ENCODE measurements at regions not wholly inside any gene's neighbourhood (a gene's known extent, or its start where the extent isn't known, plus 50 kb on each side); places are given as distances from the start of the nearest gene placed in this dataset.

DNA sequence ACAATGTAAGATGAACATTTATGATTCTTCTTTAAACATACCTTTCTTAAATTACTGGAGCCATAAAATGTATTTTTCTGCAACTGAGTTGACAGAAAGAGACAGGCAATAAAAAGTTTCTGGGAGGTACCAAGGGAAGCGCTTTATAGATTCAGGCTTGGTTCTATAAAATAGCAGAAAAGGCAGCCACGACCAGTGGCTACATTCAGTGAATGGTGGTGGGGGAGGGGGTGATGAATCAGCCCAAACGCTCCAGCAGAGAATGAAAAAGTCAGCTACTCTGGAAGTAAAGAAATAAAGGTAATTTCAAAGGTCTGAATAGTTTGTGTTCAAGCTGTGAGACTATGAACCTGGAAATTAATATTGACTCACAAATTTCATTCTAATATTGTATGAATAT lies 456.1 kb downstream of the KCTD8 start:
- H3K36me3 ChIP-seq (ENCODE audit: insufficient read depth, low read length, poor library complexity, severe bottlenecking): no peaks in the 10 kb centered on the region
- intact Hi-C loops (cut with micrococcal nuclease; ENCODE audit: unreplicated experiment): no loop called here
- H3K9me3 ChIP-seq (ENCODE audit: low read depth, low read length, poor library complexity, severe bottlenecking): peaks cover 14% of the 10 kb centered on the region
- TF ChIP-seq, protein P1, sequence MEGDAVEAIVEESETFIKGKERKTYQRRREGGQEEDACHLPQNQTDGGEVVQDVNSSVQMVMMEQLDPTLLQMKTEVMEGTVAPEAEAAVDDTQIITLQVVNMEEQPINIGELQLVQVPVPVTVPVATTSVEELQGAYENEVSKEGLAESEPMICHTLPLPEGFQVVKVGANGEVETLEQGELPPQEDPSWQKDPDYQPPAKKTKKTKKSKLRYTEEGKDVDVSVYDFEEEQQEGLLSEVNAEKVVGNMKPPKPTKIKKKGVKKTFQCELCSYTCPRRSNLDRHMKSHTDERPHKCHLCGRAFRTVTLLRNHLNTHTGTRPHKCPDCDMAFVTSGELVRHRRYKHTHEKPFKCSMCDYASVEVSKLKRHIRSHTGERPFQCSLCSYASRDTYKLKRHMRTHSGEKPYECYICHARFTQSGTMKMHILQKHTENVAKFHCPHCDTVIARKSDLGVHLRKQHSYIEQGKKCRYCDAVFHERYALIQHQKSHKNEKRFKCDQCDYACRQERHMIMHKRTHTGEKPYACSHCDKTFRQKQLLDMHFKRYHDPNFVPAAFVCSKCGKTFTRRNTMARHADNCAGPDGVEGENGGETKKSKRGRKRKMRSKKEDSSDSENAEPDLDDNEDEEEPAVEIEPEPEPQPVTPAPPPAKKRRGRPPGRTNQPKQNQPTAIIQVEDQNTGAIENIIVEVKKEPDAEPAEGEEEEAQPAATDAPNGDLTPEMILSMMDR (conservative IDR thresholded peaks at IDR 0.05; ENCODE audit: low read depth, low read length): no peak
- TF ChIP-seq EZH2 (IDR thresholded peaks at IDR 0.05; ENCODE audit: borderline replicate concordance, low read depth, low read length, poor library complexity, severe bottlenecking): no peak
- no peak overlapping the region for H3K27ac ChIP-seq (ENCODE audit: low read depth, low read length, poor library complexity, severe bottlenecking)
- no peak for DNase-seq (ENCODE audit: low spot score)
- H3K27me3 ChIP-seq (replicated peaks; ENCODE audit: insufficient read depth, low read depth, low read length, poor library complexity): no peaks in the 10 kb centered on the region
- ChIA-PET CTCF (no interaction called here), POLR2A (ENCODE audit: low non-redundant PET) (no interaction called here)
- BruUV-seq (replicated peaks): no TSS peak
- no peak overlapping the region for H3K4me3 ChIP-seq (ENCODE audit: low read depth, low read length, poor library complexity, severe bottlenecking)
- H3K4me1 ChIP-seq (ENCODE audit: insufficient read depth, low read length, poor library complexity, severe bottlenecking): no peaks in the 10 kb centered on the region

DNA sequence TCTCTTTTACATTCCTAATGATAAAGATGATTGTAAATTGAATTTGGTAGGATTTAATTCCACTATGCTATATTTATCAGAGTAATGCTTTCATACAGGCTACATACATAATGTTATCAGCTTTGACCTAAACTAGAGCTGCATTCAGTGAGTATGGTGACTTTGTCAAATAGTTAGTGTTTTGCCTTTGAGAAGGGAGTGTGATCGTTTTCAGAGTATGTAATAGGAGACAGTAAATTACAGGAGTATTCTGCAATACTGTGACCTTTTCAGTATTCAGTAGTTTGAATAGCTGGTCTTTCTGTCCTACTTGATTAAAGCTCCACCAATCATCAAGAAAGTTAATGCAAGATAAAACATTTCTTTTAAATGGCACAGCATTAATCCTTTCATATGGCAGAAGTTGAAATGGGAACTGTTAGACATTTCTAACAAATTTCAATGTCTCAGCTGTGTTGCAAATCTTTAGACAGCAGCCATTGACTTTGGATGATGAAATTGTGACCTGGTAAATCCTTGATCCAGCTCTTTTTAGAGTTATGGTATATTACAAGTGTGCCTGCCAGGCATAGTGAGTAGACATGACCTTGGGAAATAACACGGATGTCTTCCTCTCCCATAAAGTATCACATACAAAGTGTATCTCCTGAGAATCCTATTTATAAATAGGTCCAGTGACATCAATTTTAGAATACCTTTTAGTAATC lies 455.3 kb downstream of the KCTD8 start:
- POLR2A ChIA-PET (ENCODE audit: low non-redundant PET): no interaction called here
- BruUV-seq (replicated peaks): no TSS peak

DNA sequence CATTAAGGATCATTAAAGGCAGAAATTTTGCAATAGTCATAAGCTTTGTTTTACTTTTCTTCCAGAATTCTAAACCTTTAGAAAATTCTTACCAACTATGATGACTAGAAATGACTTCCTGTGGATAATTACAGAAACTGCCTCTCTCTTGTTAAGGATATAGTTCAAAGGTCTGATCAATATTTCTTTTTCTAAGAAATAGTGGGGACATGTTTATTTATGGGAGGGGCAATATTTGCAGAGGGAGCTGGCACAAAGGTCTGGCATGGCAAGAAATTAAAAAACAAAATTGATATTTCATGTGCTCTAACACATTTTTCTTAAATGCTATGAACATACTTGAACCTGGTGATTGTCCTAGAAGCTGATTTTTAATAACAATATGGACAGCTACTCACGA lies 448.9 kb downstream of the KCTD8 start:
- CTCF ChIA-PET: no interaction called here
- Histone ChIP-seq H3K4me1 (ENCODE audit: insufficient read depth, low read length, poor library complexity, severe bottlenecking) (no peaks in the 10 kb centered on the region), H3K36me3 (ENCODE audit: insufficient read depth, low read length, poor library complexity, severe bottlenecking) (no peaks in the 10 kb centered on the region), H3K27ac (ENCODE audit: low read depth, low read length, poor library complexity, severe bottlenecking) (no peak overlapping the region), H3K27me3 (replicated peaks; ENCODE audit: insufficient read depth, low read depth, low read length, poor library complexity) (no peaks in the 10 kb centered on the region), H3K4me3 (ENCODE audit: low read depth, low read length, poor library complexity, severe bottlenecking) (no peak overlapping the region), H3K9me3 (ENCODE audit: low read depth, low read length, poor library complexity, severe bottlenecking) (no peaks in the 10 kb centered on the region)
- BruUV-seq (replicated peaks): no TSS peak
- no peak for TF ChIP-seq EZH2 (IDR thresholded peaks at IDR 0.05; ENCODE audit: borderline replicate concordance, low read depth, low read length, poor library complexity, severe bottlenecking)
- TF ChIP-seq, protein P1 (conservative IDR thresholded peaks at IDR 0.05; ENCODE audit: low read depth, low read length): no peak
- POLR2A ChIA-PET (ENCODE audit: low non-redundant PET): no interaction called here
- no peak for DNase-seq (ENCODE audit: low spot score)
- intact Hi-C loops (cut with micrococcal nuclease; ENCODE audit: unreplicated experiment): no loop called here

More for the DNA sequence above, 455.3 kb downstream of the KCTD8 start:
- CTCF ChIA-PET: no interaction called here
- Histone ChIP-seq H3K27me3 (replicated peaks; ENCODE audit: insufficient read depth, low read depth, low read length, poor library complexity) (no peaks in the 10 kb centered on the region), H3K27ac (ENCODE audit: low read depth, low read length, poor library complexity, severe bottlenecking) (no peak overlapping the region), H3K9me3 (ENCODE audit: low read depth, low read length, poor library complexity, severe bottlenecking) (peaks cover 14% of the 10 kb centered on the region), H3K4me1 (ENCODE audit: insufficient read depth, low read length, poor library complexity, severe bottlenecking) (no peaks in the 10 kb centered on the region), H3K36me3 (ENCODE audit: insufficient read depth, low read length, poor library complexity, severe bottlenecking) (no peaks in the 10 kb centered on the region), H3K4me3 (ENCODE audit: low read depth, low read length, poor library complexity, severe bottlenecking) (no peak overlapping the region)
- intact Hi-C loops (cut with micrococcal nuclease; ENCODE audit: unreplicated experiment): no loop called here
- no peak for TF ChIP-seq EZH2 (IDR thresholded peaks at IDR 0.05; ENCODE audit: borderline replicate concordance, low read depth, low read length, poor library complexity, severe bottlenecking)
- TF ChIP-seq, protein P1 (conservative IDR thresholded peaks at IDR 0.05; ENCODE audit: low read depth, low read length): no peak
- DNase-seq (ENCODE audit: low spot score): no peak
